ENCODE measurements at regions not wholly inside any gene's neighbourhood (a gene's known extent, or its start where the extent isn't known, plus 50 kb on each side); places are given as distances from the start of the nearest gene placed in this dataset.

DNA sequence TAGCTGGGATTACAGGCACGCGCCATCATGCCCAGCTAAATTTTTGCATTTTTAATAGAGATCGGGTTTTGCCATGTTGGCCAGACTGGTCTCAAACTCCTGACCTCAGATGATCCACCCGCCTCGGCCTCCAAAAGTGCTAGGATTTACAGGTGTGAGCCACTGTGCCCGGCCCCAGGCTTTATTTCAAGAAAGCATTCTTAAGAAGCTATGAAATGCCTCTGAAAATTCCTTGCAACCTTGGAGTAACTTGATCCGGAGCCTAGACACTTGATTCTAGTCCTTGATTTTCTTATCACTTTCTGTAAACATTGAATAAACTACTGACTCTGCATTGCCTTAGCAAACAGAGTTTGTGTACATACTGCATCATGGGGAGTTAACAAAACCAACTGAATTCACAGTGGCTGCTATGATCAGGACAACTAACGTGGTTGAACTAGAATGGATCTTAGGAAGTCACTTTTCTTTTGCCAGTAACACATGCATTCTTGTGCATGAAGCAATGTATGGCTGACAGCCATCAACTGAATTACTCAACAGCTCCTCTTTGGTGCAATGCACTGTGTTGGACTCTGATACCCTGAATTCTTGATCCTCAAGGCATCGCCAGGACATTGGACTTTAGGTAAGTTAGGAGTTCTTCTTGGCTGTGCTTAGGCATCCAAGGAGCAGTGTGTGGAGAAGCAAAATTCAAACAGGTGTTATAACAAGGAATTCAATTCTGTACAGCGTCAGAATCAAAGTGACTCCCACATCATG is 102.8 kb upstream of the TMEM170B start:
- TF ChIP-seq, protein P1, sequence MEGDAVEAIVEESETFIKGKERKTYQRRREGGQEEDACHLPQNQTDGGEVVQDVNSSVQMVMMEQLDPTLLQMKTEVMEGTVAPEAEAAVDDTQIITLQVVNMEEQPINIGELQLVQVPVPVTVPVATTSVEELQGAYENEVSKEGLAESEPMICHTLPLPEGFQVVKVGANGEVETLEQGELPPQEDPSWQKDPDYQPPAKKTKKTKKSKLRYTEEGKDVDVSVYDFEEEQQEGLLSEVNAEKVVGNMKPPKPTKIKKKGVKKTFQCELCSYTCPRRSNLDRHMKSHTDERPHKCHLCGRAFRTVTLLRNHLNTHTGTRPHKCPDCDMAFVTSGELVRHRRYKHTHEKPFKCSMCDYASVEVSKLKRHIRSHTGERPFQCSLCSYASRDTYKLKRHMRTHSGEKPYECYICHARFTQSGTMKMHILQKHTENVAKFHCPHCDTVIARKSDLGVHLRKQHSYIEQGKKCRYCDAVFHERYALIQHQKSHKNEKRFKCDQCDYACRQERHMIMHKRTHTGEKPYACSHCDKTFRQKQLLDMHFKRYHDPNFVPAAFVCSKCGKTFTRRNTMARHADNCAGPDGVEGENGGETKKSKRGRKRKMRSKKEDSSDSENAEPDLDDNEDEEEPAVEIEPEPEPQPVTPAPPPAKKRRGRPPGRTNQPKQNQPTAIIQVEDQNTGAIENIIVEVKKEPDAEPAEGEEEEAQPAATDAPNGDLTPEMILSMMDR (conservative IDR thresholded peaks at IDR 0.05): no peak
- peak overlapping the region; percentile 68 for H3K27ac Mint-ChIP-seq
- H3K36me3 Mint-ChIP-seq: no peaks in the 10 kb centered on the region
- H3K9me3 Mint-ChIP-seq: peaks cover 10% of the 10 kb centered on the region
- H3K4me1 Mint-ChIP-seq (ENCODE audit: unreplicated experiment): peaks cover 12% of the 10 kb centered on the region
- no peak for DNase-seq (ENCODE audit: extremely low spot score, unreplicated experiment)
- H3K4me3 Mint-ChIP-seq: no peak overlapping the region
- H3K27me3 Mint-ChIP-seq: no peaks in the 10 kb centered on the region

DNA sequence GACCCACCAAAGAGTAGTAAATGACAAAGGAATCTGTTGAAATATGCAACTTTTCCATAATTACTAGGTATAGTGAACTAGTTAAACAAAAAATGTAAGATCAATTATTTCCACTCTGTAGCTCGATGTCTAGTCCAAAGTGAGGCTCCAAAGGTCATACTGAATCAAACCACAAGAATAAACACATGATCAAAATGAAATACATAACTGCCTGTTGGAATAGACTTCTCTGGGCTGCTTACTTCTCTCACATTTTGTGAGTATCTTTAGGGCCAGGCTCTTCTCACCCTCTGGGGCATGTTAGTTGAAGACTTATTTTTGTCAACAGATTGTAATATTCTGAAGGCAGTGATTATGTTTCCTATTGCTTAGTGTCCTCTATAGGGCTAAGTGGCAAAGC is 103.7 kb upstream of the TMEM170B start:
- no peak overlapping the region for H3K4me3 Mint-ChIP-seq
- peaks cover 10% of the 10 kb centered on the region for H3K9me3 Mint-ChIP-seq
- no peak for DNase-seq (ENCODE audit: extremely low spot score, unreplicated experiment)
- no peak overlapping the region for H3K27ac Mint-ChIP-seq
- H3K4me1 Mint-ChIP-seq (ENCODE audit: unreplicated experiment): peaks cover 19% of the 10 kb centered on the region
- TF ChIP-seq, protein P1 (conservative IDR thresholded peaks at IDR 0.05): no peak
- no peaks in the 10 kb centered on the region for H3K36me3 Mint-ChIP-seq
- H3K27me3 Mint-ChIP-seq: no peaks in the 10 kb centered on the region

DNA sequence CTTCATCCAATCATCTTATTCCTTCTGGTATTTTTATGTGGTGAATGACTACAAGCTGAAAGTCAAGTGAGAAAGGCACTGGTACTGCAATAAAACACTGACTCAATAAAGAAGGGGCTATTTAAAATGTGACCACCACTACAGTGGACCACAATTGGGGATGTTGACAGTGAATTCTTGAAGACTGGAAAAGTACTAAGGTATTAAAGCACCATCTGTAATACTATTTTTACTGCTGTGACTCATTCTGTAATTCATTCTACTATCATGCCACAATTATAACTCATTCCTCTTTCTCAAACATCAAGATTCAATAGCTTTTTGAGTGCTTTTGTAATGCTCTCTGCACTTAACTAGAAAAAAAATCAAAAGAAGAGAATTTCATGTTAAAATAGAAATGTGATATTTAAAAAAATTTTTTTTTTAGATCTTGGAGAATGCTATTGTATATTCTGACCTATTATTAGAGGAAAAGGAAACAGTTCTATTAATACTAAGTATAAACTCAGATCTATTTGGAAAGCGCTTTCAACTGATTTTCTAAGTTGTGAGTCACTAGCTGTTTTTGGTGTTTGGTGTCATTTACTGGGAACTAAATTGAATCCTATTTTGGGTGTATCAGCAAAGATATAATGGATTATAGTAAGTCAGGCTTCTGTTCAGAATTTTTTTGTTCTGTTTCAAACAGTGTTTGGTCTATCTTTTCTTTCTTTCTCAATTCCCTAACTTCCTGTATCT is 104.7 kb upstream of the TMEM170B start:
- DNase-seq (ENCODE audit: extremely low spot score, unreplicated experiment): no peak
- no peak overlapping the region for H3K27ac Mint-ChIP-seq
- TF ChIP-seq, protein P1 (conservative IDR thresholded peaks at IDR 0.05): no peak
- H3K4me1 Mint-ChIP-seq (ENCODE audit: unreplicated experiment): peaks cover 29% of the 10 kb centered on the region
- H3K9me3 Mint-ChIP-seq: peaks cover 10% of the 10 kb centered on the region
- H3K27me3 Mint-ChIP-seq: no peaks in the 10 kb centered on the region
- no peaks in the 10 kb centered on the region for H3K36me3 Mint-ChIP-seq
- H3K4me3 Mint-ChIP-seq: no peak overlapping the region

DNA sequence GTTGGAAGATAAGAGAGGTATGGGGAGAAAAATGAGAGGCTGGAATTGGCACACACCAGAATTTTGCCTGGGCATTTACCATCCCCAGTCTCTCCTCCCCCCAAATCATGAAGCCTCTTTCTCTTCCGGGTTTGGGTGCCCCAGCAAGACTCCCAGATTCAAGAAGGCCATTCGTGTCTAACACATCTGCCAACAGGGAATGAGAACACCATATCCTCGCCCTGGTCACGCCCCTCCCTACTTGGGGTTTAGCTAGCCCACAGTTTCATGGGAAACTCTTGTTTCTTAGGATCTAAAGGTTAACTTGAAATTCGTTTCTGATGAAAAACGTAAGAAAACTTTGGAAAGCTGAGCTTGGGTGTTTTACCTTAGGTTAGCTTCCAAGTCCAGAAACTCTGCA is 105.5 kb upstream of the TMEM170B start:
- Mint-ChIP-seq H3K4me3 (no peak overlapping the region), H3K36me3 (no peaks in the 10 kb centered on the region), H3K9me3 (peaks cover 9% of the 10 kb centered on the region), H3K4me1 (ENCODE audit: unreplicated experiment) (peaks cover 29% of the 10 kb centered on the region), H3K27me3 (peaks cover 3% of the 10 kb centered on the region), H3K27ac (no peak overlapping the region)
- no peak for DNase-seq (ENCODE audit: extremely low spot score, unreplicated experiment)
- TF ChIP-seq, protein P1 (conservative IDR thresholded peaks at IDR 0.05): no peak

DNA sequence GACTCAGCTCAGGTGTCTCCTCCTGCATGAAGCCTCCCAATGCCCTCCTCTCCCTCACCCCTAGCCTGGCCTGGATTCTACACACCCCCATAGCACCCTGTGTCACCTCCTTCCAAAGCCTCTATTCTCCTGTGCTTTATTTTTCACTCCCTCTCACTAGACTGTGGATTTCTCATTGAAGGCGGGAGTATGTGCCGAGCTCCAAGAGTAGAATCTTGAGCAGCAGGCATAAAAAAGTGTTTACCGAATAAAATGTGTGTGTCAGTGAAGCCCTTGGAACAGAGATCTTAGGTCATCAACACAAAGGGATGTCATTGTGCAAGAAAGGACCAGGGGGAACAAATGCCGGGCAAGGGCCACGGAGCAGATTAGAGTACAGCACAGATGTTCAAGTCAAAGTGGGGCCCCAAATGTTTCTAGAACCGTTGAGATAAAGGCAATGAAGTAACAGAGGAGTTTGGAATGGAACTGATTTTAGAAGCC is 106.1 kb upstream of the TMEM170B start:
- no peak overlapping the region for H3K27ac Mint-ChIP-seq
- H3K4me1 Mint-ChIP-seq (ENCODE audit: unreplicated experiment): peaks cover 29% of the 10 kb centered on the region
- no peaks in the 10 kb centered on the region for H3K36me3 Mint-ChIP-seq
- H3K4me3 Mint-ChIP-seq: no peak overlapping the region
- TF ChIP-seq, protein P1 (conservative IDR thresholded peaks at IDR 0.05): no peak
- DNase-seq (ENCODE audit: extremely low spot score, unreplicated experiment): no peak
- H3K27me3 Mint-ChIP-seq: peaks cover 3% of the 10 kb centered on the region
- peaks cover 5% of the 10 kb centered on the region for H3K9me3 Mint-ChIP-seq
